Mucosa of descending colon (tissue), 3 donors: ENCODE measurements at regions not wholly inside any gene's neighbourhood (a gene's known extent, or its start where the extent isn't known, plus 50 kb on each side); places are given as distances from the start of the nearest gene placed in this dataset.

Source experiments
- ATAC-seq: fragments of 200-7000 bp; cut with Tn5 transposase; one replicate; pipeline ENCODE4 v1.9.1; 2020; ENCODE audit warnings: mild to moderate bottlenecking, moderate library complexity
- DNase-seq, 3 donors: peaks; one replicate each; pipeline ENCODE4 v3.0.0-alpha.2; 2020
- H3K36me3 ChIP-seq: fragments of 200-600 bp; one replicate; pipeline ENCODE4 v1.8.0; 2021; ENCODE audit warnings: low read depth, mild to moderate bottlenecking
- H3K4me1 ChIP-seq: fragments of 200-600 bp; one replicate; pipeline ENCODE4 v1.8.0; 2021; ENCODE audit warnings: low read depth, mild to moderate bottlenecking
- H3K4me3 ChIP-seq: fragments of 200-600 bp; one replicate; pipeline ENCODE4 v1.8.0; 2021; ENCODE audit warnings: mild to moderate bottlenecking
- H3K9me3 ChIP-seq: fragments of 200-600 bp; one replicate; pipeline ENCODE4 v1.8.0; 2021; ENCODE audit warnings: mild to moderate bottlenecking
- intact Hi-C, 2 donors: fragments of 100-400 bp; cut with DNase I in 1 of 2; cut with micrococcal nuclease in 1 of 2; formaldehyde crosslinking; loops; one replicate each; pipeline versions ENCODE4 v1.11.0 to v1.11.1; 2022; cut with DNase I, micrococcal nuclease
- TF ChIP-seq, protein P1 (sequence below): fragments of 200-600 bp; IDR thresholded peaks from one replicate; pipeline ENCODE4 v1.8.0; 2022; ENCODE audit warnings: antibody characterized with exemption, mild to moderate bottlenecking
- donor health status: DM: no; HTN: no; CAD: no; lungs with moderate emphysema.
- donor health status: DM: no; HTN: no; CAD: no.
- donor health status: DM: no; HTN: yes; CAD: no.

DNA sequence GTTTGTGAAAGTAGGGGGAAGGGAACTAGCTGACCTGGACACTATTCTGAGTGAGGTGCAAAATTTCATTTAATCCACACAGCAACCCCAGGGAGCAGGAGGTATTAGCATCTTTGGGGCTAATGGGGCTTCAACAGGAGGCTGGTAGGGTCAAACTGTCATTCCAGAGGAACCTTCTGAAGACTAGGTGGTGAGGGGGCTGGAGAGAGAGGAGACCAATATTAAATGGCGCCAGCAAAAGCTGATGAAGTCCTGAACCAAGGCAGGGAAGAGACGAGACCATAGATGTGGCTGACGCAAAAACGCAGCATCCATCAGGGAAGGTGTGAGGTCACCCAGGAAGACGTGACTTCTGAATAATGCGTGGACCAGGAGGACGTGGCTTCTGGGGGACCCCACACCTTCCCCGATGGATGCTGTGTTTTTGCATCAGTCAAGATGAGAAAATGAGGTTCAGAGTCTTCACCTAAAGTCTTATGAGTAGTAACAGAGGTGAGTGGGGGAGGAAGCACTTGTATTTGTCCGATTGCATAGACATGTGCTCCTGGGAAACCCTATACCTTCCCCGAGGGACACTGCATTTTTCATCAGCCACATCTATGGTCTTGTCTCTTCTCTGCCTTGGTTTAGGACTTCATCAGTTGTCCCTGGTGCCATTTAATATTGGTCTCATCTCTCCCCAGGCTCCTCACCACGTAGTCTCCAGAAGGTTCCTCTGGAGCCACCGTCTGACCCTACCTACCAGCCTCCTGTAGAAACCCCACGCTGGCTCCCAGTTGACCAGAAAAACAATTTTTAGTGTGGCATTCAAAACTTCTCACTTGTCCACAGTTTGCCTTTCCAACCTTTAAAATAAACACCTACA is 188.6 kb downstream of the MYCN start:
- no peak for DNase-seq
- Histone ChIP-seq H3K36me3 (no peaks in the 10 kb centered on the region), H3K4me3 (no peak overlapping the region), H3K9me3 (no peaks in the 10 kb centered on the region), H3K4me1 (peaks cover 14% of the 10 kb centered on the region)
- no peak for ATAC-seq
- intact Hi-C loops = no loop called here
- TF ChIP-seq, protein P1, sequence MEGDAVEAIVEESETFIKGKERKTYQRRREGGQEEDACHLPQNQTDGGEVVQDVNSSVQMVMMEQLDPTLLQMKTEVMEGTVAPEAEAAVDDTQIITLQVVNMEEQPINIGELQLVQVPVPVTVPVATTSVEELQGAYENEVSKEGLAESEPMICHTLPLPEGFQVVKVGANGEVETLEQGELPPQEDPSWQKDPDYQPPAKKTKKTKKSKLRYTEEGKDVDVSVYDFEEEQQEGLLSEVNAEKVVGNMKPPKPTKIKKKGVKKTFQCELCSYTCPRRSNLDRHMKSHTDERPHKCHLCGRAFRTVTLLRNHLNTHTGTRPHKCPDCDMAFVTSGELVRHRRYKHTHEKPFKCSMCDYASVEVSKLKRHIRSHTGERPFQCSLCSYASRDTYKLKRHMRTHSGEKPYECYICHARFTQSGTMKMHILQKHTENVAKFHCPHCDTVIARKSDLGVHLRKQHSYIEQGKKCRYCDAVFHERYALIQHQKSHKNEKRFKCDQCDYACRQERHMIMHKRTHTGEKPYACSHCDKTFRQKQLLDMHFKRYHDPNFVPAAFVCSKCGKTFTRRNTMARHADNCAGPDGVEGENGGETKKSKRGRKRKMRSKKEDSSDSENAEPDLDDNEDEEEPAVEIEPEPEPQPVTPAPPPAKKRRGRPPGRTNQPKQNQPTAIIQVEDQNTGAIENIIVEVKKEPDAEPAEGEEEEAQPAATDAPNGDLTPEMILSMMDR = no peak

GRCh38 chr2:16127958-16128357 is 187.6 kb downstream of the MYCN start:
- intact Hi-C loops = no loop called here

GRCh38 chr2:16127276-16127940 is 187.1 kb downstream of the MYCN start:
- intact Hi-C loops = no loop called here
- Histone ChIP-seq H3K9me3 (no peaks in the 10 kb centered on the region), H3K4me3 (no peak overlapping the region), H3K36me3 (no peaks in the 10 kb centered on the region), H3K4me1 (peaks cover 20% of the 10 kb centered on the region)
- TF ChIP-seq, protein P1 = no peak
- no peak for DNase-seq
- ATAC-seq = no peak

More at GRCh38 chr2:16127958-16128357, 187.6 kb downstream of the MYCN start:
- Histone ChIP-seq H3K4me1 (peaks cover 20% of the 10 kb centered on the region), H3K9me3 (no peaks in the 10 kb centered on the region), H3K4me3 (no peak overlapping the region), H3K36me3 (no peaks in the 10 kb centered on the region)
- no peak for ATAC-seq
- no peak for DNase-seq
- TF ChIP-seq, protein P1 = no peak

- no peak overlapping the region for H3K4me3 ChIP-seq
- peaks cover 20% of the 10 kb centered on the region for H3K4me1 ChIP-seq
- TF ChIP-seq, protein P1 = no peak
- intact Hi-C loops = no loop called here
- no peaks in the 10 kb centered on the region for H3K9me3 ChIP-seq
- DNase-seq (no peak), ATAC-seq (peak; percentile 53)
- H3K36me3 ChIP-seq = no peaks in the 10 kb centered on the region
Observed at GRCh38 chr2:16126517-16127275, 186.3 kb downstream of the MYCN start.

- Histone ChIP-seq H3K9me3 (no peaks in the 10 kb centered on the region), H3K4me3 (no peak overlapping the region), H3K36me3 (no peaks in the 10 kb centered on the region), H3K4me1 (peaks cover 20% of the 10 kb centered on the region)
- TF ChIP-seq, protein P1 = no peak
- DNase-seq (no peak), ATAC-seq (peak; percentile 76)
- intact Hi-C loops = no loop called here
Observed at GRCh38 chr2:16125614-16126516, 185.5 kb downstream of the MYCN start.
